IMR-90 (cell line): ENCODE measurements at regions not wholly inside any gene's neighbourhood (a gene's known extent, or its start where the extent isn't known, plus 50 kb on each side); places are given as distances from the start of the nearest gene placed in this dataset.

ENCODE experiments used
- ATAC-seq: fragments of 200-7000 bp; cut with Tn5 transposase; 2 replicates; pipeline ENCODE4 v1.9.1; 2020; ENCODE audit warnings: low read depth, mild to moderate bottlenecking, moderate library complexity
- BruUV-seq: library from RNA; stranded (reverse); fragments of 400-500 nt; replicated peaks from 2 replicates; lab custom pipeline; 2021; lab: Mats Ljungman, UMichigan
- CTCF ChIA-PET: fragments of 300-600 bp; formaldehyde crosslinking; extraction: SDS; loops from one replicate; lab custom pipeline; 2021; ENCODE audit warnings: antibody characterized with exemption; lab: Yijun Ruan, JAX
- POLR2A ChIA-PET: fragments of 300-600 bp; sonication (Branson Sonifier 250); formaldehyde crosslinking; loops from one replicate; lab custom pipeline; 2022; ENCODE audit warnings: antibody characterized with exemption; ENCODE audit not compliant: unreplicated experiment; lab: Charles Lee
- DNase-seq: peaks from one replicate; pipeline ENCODE4 v3.0.0; 2013
- H2AFZ ChIP-seq: replicated peaks from 2 replicates; pipeline ENCODE3; 2013; ENCODE audit warnings: low read length, mild to moderate bottlenecking; ENCODE audit not compliant: poor library complexity
- H2AK5ac ChIP-seq: 2 replicates; pipeline ENCODE4 v1.6.1; 2013; ENCODE audit warnings: low read depth, low read length, inconsistent platforms
- H2AK9ac ChIP-seq: replicated peaks from 2 replicates; pipeline ENCODE3; 2013; ENCODE audit warnings: mild to moderate bottlenecking, low read depth, low read length, moderate library complexity; ENCODE audit not compliant: poor library complexity
- H2BK120ac ChIP-seq: 2 replicates; pipeline ENCODE4 v1.6.1; 2013; ENCODE audit warnings: low read depth, low read length, inconsistent platforms
- H2BK15ac ChIP-seq: 3 replicates; pipeline ENCODE4 v1.6.1; 2013; ENCODE audit warnings: low read depth, low read length, inconsistent platforms
- H2BK20ac ChIP-seq: 2 replicates; pipeline ENCODE4 v1.6.1; 2013; ENCODE audit warnings: low read depth, mild to moderate bottlenecking, inconsistent platforms, low read length, moderate library complexity
- H2BK5ac ChIP-seq: 2 replicates; pipeline ENCODE4 v1.6.1; 2013; ENCODE audit warnings: mild to moderate bottlenecking, low read depth, low read length, inconsistent platforms; ENCODE audit not compliant: poor library complexity, severe bottlenecking
- H3K14ac ChIP-seq: replicated peaks from 2 replicates; pipeline ENCODE4 v1.6.1; 2013; ENCODE audit warnings: low read depth, low read length, inconsistent platforms
- H3K18ac ChIP-seq: 2 replicates; pipeline ENCODE4 v1.6.1; 2013; ENCODE audit warnings: low read depth, low read length, control low read depth
- H3K23ac ChIP-seq: 2 replicates; pipeline ENCODE4 v1.6.1; 2013; ENCODE audit warnings: low read depth, low read length, inconsistent platforms
- H3K27ac ChIP-seq: 2 replicates; pipeline ENCODE4 v1.5.1; 2013; ENCODE audit warnings: mild to moderate bottlenecking, control low read depth, low read length; ENCODE audit not compliant: insufficient read depth
- H3K27me3 ChIP-seq: 2 replicates; pipeline ENCODE4 v1.6.1; 2013; ENCODE audit warnings: low read length; ENCODE audit not compliant: control insufficient read depth, insufficient read depth
- H3K36me3 ChIP-seq: 2 replicates; pipeline ENCODE4 v1.6.1; 2013; ENCODE audit warnings: low read length, mixed read lengths; ENCODE audit not compliant: control insufficient read depth, insufficient read depth
- H3K4ac ChIP-seq: 2 replicates; pipeline ENCODE4 v1.6.1; 2013; ENCODE audit warnings: low read depth, low read length, inconsistent platforms
- H3K4me1 ChIP-seq: 2 replicates; pipeline ENCODE4 v1.6.1; 2013; ENCODE audit warnings: low read length, mixed read lengths; ENCODE audit not compliant: control insufficient read depth, insufficient read depth
- H3K4me2 ChIP-seq: 2 replicates; pipeline ENCODE4 v1.6.1; 2013; ENCODE audit warnings: low read depth, mild to moderate bottlenecking, control low read depth, low read length, moderate library complexity
- H3K4me3 ChIP-seq: 2 replicates; pipeline ENCODE4 v1.5.1; 2013; ENCODE audit warnings: low read depth, mild to moderate bottlenecking, control low read depth, low read length, moderate library complexity; ENCODE audit not compliant: insufficient read depth
- H3K56ac ChIP-seq: 2 replicates; pipeline ENCODE4 v1.6.1; 2013; ENCODE audit warnings: low read length, inconsistent platforms; ENCODE audit not compliant: insufficient read depth; ENCODE audit errors: extremely low read depth
- H3K79me1 ChIP-seq, 2 experiments: 2 replicates each; pipeline ENCODE4 v1.6.1; 2013; ENCODE audit warnings: low read length in 2 of 2, inconsistent platforms in 1 of 2, low read depth in 1 of 2
- H3K9ac ChIP-seq: 2 replicates; pipeline ENCODE4 v1.6.1; 2013; ENCODE audit warnings: low read depth, low read length, control low read depth
- H3K9me1 ChIP-seq: 2 replicates; pipeline ENCODE4 v1.6.1; 2013; ENCODE audit warnings: low read length, inconsistent platforms; ENCODE audit not compliant: insufficient read depth
- H3K9me3 ChIP-seq: 2 replicates; pipeline ENCODE4 v1.6.1; 2013; ENCODE audit warnings: low read length; ENCODE audit not compliant: control insufficient read depth, insufficient read depth
- H4K20me1 ChIP-seq: 2 replicates; pipeline ENCODE4 v1.6.1; 2013; ENCODE audit warnings: low read length, inconsistent platforms; ENCODE audit not compliant: insufficient read depth
- H4K5ac ChIP-seq: 2 replicates; pipeline ENCODE4 v1.6.1; 2013; ENCODE audit warnings: mild to moderate bottlenecking, low read depth, low read length, control low read depth
- H4K8ac ChIP-seq, 2 experiments: 2 replicates each; pipeline ENCODE4 v1.6.1; 2013; ENCODE audit warnings: low read depth in 2 of 2, low read length in 2 of 2, control low read depth in 1 of 2, inconsistent platforms in 1 of 2
- H4K91ac ChIP-seq: 2 replicates; pipeline ENCODE4 v1.6.1; 2013; ENCODE audit warnings: low read depth, low read length, inconsistent platforms; ENCODE audit not compliant: insufficient read depth
- CEBPB ChIP-seq: IDR thresholded peaks from 2 replicates; pipeline ENCODE4 v1.6.1; 2012; ENCODE audit warnings: low read depth, low read length, improper control_type of control experiment
- NFE2L2 ChIP-seq: fragments of 150-350 bp; IDR thresholded peaks from 2 replicates; pipeline ENCODE4 v1.6.1; 2016; ENCODE audit warnings: low read depth, mild to moderate bottlenecking, low read length
- whole genome bisulfite sequencing, 2 experiments: methylation state at CpG; one replicate each; pipeline versions ENCODE4 v1.1.5 to v1.1.7; 2013; ENCODE audit warnings: missing lambda C conversion rate in 2 of 2; ENCODE audit not compliant: insufficient read length in 1 of 2; ENCODE audit errors: extremely low coverage in 2 of 2; 5-methylcytosine and 5-hydroxymethylcytosine counted together
- dilution Hi-C: fragments of 300-500 bp; cut with HindIII; formaldehyde crosslinking; loops from one replicate; pipeline ENCODE4 v1.14.3; 2018; ENCODE audit warnings: low sequenced_read_pairs; ENCODE audit not compliant: unreplicated experiment
- in situ Hi-C: fragments of 300-500 bp; cut with MboI; formaldehyde crosslinking; loops from 3 replicates; pipeline ENCODE4 v1.14.3; 2019; ENCODE audit warnings: low sequenced_read_pairs, inconsistent platforms, mixed read lengths
- intact Hi-C: fragments of 100-400 bp; cut with micrococcal nuclease; formaldehyde crosslinking; loops from 2 replicates; pipeline ENCODE4 v1.10.0; 2022

DNA sequence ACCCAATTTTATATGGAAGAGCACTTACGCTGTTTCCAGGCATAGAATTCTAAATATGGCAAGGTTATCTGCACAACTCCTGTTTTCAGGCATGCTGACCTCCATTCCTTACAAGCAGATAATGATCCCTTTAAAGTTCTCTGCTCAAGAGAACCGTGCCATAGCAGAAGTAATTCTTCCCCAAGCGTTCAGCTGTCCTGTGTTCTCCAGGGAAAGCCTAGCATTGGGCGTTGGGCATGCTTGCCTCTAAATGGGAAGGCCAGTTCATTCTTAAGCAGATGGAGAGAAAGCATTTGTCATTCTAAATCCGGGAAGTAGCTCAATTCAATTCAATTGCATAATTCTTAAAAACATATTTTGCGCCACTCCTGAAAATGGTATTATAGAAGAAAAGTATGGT lies 55.7 kb upstream of the EML4 start:
- BruUV-seq, result no TSS peak
- no peak overlapping the region for H2BK5ac ChIP-seq
- no peak for ATAC-seq
- no peak overlapping the region for H2AK5ac ChIP-seq
- no peak overlapping the region for H4K5ac ChIP-seq
- ChIA-PET POLR2A (no interaction called here), CTCF (no interaction called here)
- no peaks in the 10 kb centered on the region for H3K79me1 ChIP-seq
- no peak overlapping the region for H3K18ac ChIP-seq
- H2BK15ac ChIP-seq, result no peak overlapping the region
- no peaks in the 10 kb centered on the region for H3K27me3 ChIP-seq
- H3K9me1 ChIP-seq, result peaks cover 2% of the 10 kb centered on the region; the same call in 1 of the 2 replicates
- no peak overlapping the region for H3K4me3 ChIP-seq
- no peak overlapping the region for H4K91ac ChIP-seq
- no peak for DNase-seq
- no peak overlapping the region for H3K27ac ChIP-seq
- WGBS, 2 experiments, result 83% methylated on average over 1 of the region's 6 CpGs; no CpG with 5 or more reads in 1 of the 2 experiments
- H2BK120ac ChIP-seq, result no peak overlapping the region
- TF ChIP-seq CEBPB (no peak), NFE2L2 (no peak)
- no peak overlapping the region for H3K4me2 ChIP-seq
- no peak overlapping the region; the same call in 1 of the 2 replicates for H3K4ac ChIP-seq
- H2AFZ ChIP-seq, result no peak overlapping the region
- no peak overlapping the region for H2BK20ac ChIP-seq
- H4K20me1 ChIP-seq, result no peaks in the 10 kb centered on the region; the same call in 1 of the 2 replicates
- no peak overlapping the region for H2AK9ac ChIP-seq
- no peaks in the 10 kb centered on the region for H3K36me3 ChIP-seq
- no peak overlapping the region for H3K9ac ChIP-seq
- H3K4me1 ChIP-seq, result peaks cover 7% of the 10 kb centered on the region
- H3K9me3 ChIP-seq, result no peaks in the 10 kb centered on the region
- no peak overlapping the region for H3K14ac ChIP-seq
- dilution Hi-C loops (no loop called here), intact Hi-C loops (no loop called here), in situ Hi-C loops (no loop called here)
- H3K56ac ChIP-seq, result no peak overlapping the region
- H4K8ac ChIP-seq, result no peak overlapping the region
- H3K23ac ChIP-seq, result no peak overlapping the region
